Pancreas (tissue), 10 donors: ENCODE measurements at regions not wholly inside any gene's neighbourhood (a gene's known extent, or its start where the extent isn't known, plus 50 kb on each side); places are given as distances from the start of the nearest gene placed in this dataset.

Experiments used
- ATAC-seq, 4 donors: fragments of 200-7000 bp; cut with Tn5 transposase; one replicate each; pipeline versions ENCODE4 v1.8.0 to v1.9.1; 2020; ENCODE audit warnings: mild to moderate bottlenecking in 4 of 4, moderate library complexity in 4 of 4
- DNase-seq, 6 donors: peaks; one replicate each; pipeline ENCODE4 v3.0.0-alpha.2; 2020
- FAIRE-seq: peaks from 2 replicates; lab custom pipeline; 2012; peaks lifted over from hg19 to GRCh38; lab: Jason Lieb, UNC
- H3K27ac ChIP-seq, 4 donors: fragments of 200-600 bp; sonication (generic); 1 replicate in 3 of 4; 2 replicates in 1 of 4; pipeline versions ENCODE4 v1.5.0 to v1.8.0; 2020
- H3K27me3 ChIP-seq, 4 donors: fragments of 200-600 bp; one replicate each; pipeline ENCODE4 v1.8.0; 2021
- H3K36me3 ChIP-seq, 3 donors: fragments of 200-600 bp; sonication (generic) in 1 of 3; one replicate each; pipeline versions ENCODE4 v1.5.0 to v1.8.0; 2020 to 2021
- H3K4me1 ChIP-seq, 3 donors: fragments of 200-600 bp; one replicate each; pipeline ENCODE4 v1.8.0; 2021
- H3K4me3 ChIP-seq, 4 donors: fragments of 200-600 bp; sonication (generic) in 2 of 4; one replicate each; pipeline versions ENCODE4 v1.5.0 to v1.8.0; 2020 to 2021
- H3K9me3 ChIP-seq, 4 donors: fragments of 200-600 bp; one replicate each; pipeline ENCODE4 v1.8.0; 2021
- WGBS, 2 donors: extraction: QIAGEN DNeasy Blood & Tissue Kit; methylation state at CpG; one replicate each; pipeline ENCODE4 v1.1.7; 2013; 5-methylcytosine and 5-hydroxymethylcytosine counted together
- intact Hi-C, 3 donors: fragments of 100-400 bp; cut with DNase I; formaldehyde crosslinking; loops; one replicate each; pipeline versions ENCODE4 v1.11.1 to v1.14.2; 2022
- TF ChIP-seq, protein P1 (sequence below), 4 donors: fragments of 200-600 bp; sonication (generic) in 3 of 4; IDR thresholded peaks; one replicate each; pipeline versions ENCODE4 v1.5.0 to v1.8.0; 2021; ENCODE audit warnings: antibody characterized with exemption in 4 of 4
- donor health status: healthy with polysubstance abuse.
- donor health status: DM: no; HTN: no; CAD: no; lungs with moderate emphysema.
- donor health status: DM: no; HTN: no; CAD: no.
- donor health status: control.
- donor health status: control.
- donor health status: Bipolar disorder and iron deficiency.
- donor health status: DM: yes; HTN: yes; CAD: no.
- donor health status: DM: no; HTN: no; CAD: no.
- donor health status: DM: no; HTN: no; CAD: no.
- donor health status: DM: yes; HTN: yes; CAD: no.

DNA sequence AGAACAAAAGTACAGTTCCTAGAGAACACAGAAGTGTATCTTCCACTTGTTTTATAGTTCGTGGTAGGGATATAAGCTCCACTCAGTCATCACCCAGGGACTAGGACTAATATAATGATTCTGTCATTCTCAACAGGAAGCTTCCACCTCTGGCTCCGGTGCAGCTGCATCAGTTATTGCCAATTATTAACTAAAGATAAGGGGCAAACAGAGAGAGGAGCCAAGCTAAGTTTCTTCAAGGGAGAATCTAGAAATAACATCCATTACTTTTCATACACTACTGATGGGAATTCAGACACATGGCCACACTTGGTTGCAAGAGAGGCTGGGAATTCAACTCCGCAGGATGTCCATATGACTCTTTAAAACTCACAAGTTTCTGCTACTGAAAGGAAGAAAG lies 917.9 kb downstream of the OLFM4 start:
- Histone ChIP-seq H3K27me3 (no peaks in the 10 kb centered on the region), H3K36me3 (no peaks in the 10 kb centered on the region), H3K4me1 (peaks cover 0 to 6% (median 0%) of the 10 kb centered on the region in 3 donors), H3K9me3 (no peaks in the 10 kb centered on the region), H3K4me3 (no peak overlapping the region), H3K27ac (no peak overlapping the region)
- TF ChIP-seq, protein P1, sequence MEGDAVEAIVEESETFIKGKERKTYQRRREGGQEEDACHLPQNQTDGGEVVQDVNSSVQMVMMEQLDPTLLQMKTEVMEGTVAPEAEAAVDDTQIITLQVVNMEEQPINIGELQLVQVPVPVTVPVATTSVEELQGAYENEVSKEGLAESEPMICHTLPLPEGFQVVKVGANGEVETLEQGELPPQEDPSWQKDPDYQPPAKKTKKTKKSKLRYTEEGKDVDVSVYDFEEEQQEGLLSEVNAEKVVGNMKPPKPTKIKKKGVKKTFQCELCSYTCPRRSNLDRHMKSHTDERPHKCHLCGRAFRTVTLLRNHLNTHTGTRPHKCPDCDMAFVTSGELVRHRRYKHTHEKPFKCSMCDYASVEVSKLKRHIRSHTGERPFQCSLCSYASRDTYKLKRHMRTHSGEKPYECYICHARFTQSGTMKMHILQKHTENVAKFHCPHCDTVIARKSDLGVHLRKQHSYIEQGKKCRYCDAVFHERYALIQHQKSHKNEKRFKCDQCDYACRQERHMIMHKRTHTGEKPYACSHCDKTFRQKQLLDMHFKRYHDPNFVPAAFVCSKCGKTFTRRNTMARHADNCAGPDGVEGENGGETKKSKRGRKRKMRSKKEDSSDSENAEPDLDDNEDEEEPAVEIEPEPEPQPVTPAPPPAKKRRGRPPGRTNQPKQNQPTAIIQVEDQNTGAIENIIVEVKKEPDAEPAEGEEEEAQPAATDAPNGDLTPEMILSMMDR (IDR thresholded peaks at IDR 0.05) = no peak
- 15 to 17% methylated on average over 3 of the region's 3 CpGs for WGBS, 2 donors
- FAIRE-seq = no peak
- no peak for DNase-seq
- intact Hi-C loops = no loop called here
- peak in 3 of 4 donors; percentile 48 to 71 (median 62) for ATAC-seq

DNA sequence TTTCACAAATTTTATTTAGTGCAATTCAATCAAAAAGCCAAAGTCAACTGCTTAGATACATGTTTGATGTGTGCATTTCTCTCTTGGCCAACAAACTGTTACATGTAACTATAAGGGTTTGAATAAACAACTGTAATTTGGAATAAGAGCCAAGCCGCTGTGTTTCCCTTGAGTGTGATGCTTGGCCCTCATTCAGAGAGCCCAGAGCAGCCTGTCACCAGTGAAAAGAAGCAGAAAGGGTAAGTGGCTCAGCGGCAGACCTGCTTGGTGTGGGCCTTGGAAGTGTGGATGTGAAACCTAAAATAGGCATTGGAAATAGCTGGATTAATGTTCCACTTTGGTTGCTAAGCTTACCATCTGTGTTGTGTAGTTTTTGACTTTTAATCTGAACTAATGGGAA lies 924.6 kb downstream of the OLFM4 start:
- H3K27me3 ChIP-seq = no peaks in the 10 kb centered on the region
- no peak for FAIRE-seq
- intact Hi-C loops = no loop called here
- TF ChIP-seq, protein P1 (IDR thresholded peaks at IDR 0.05) = no peak
- peak in 2 of 4 donors; percentile 25 to 29 for ATAC-seq
- 70 to 72% methylated on average over 2 of the region's 2 CpGs for WGBS, 2 donors
- H3K36me3 ChIP-seq = no peaks in the 10 kb centered on the region
- H3K27ac ChIP-seq = no peak overlapping the region
- H3K4me1 ChIP-seq = no peaks in the 10 kb centered on the region
- DNase-seq = no peak
- H3K9me3 ChIP-seq = no peaks in the 10 kb centered on the region
- no peak overlapping the region for H3K4me3 ChIP-seq
